Spleen (tissue), 7 donors: ENCODE measurements at regions not wholly inside any gene's neighbourhood (a gene's known extent, or its start where the extent isn't known, plus 50 kb on each side); places are given as distances from the start of the nearest gene placed in this dataset.

Experiments used
- CTCF ChIP-seq, 11 experiments: fragments of 200-600 bp in 7 of 11; fragments of 450-650 bp in 4 of 11; sonication (generic) in 4 of 11; IDR thresholded peaks in 8 of 11; conservative IDR thresholded peaks in 3 of 11; 1 replicate in 7 of 11; 2 replicates in 4 of 11; pipeline versions ENCODE4 v1.4.0 to v1.8.0; 2016 to 2021; ENCODE audit warnings: antibody characterized with exemption in 11 of 11, inconsistent platforms in 4 of 11, mild to moderate bottlenecking in 1 of 11
- POLR2A ChIP-seq, 3 donors: fragments of 450-650 bp; IDR thresholded peaks; one replicate each; pipeline ENCODE4 v1.5.1; 2017; ENCODE audit warnings: antibody characterized with exemption in 3 of 3, mild to moderate bottlenecking in 1 of 3
- POLR2AphosphoS5 ChIP-seq, 3 donors: sonication (generic); formaldehyde crosslinking; IDR thresholded peaks; one replicate each; pipeline ENCODE4 v1.5.1; 2017; ENCODE audit warnings: antibody characterized with exemption in 3 of 3
- donor health status: DM: no; HTN: no; CAD: no; lungs with moderate emphysema.
- donor health status: DM: no; HTN: no; CAD: no.
- donor health status: DM: no; HTN: no; CAD: no.

DNA sequence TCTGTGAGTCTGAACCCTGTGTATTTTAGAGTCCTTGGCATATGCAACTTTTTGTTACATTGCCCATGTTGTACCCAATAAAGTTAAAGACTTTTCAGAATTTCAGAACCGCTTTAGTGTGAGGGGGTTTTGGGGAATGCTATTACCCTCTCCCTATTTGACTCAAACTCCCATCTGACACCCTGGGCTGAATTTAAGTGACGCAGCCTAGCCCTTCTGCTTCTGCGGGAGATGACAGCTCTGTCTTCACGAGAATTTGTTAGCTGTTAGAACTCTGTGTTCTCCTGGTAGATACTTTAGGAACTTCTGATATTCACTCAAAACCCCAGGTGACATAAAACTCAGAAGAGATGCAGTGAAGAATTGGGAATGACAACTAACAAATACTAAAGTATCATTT is 500.6 kb upstream of the ID4 start:
- no peak for TF ChIP-seq CTCF (IDR thresholded peaks at IDR 0.05 in 8 of 11, conservative IDR thresholded peaks at IDR 0.05 in 3 of 11)
- no peak for TF ChIP-seq POLR2AphosphoS5 (IDR thresholded peaks at IDR 0.05)
- TF ChIP-seq POLR2A (IDR thresholded peaks at IDR 0.05) = no peak
